A172 (cell line): ENCODE measurements at regions not wholly inside any gene's neighbourhood (a gene's known extent, or its start where the extent isn't known, plus 50 kb on each side); places are given as distances from the start of the nearest gene placed in this dataset.
"Not testable (repeated sequence)": the region's sequence is repeated elsewhere in the genome, so short reads cannot be mapped to it uniquely, and the experiment has no call there.

ENCODE experiments used
- DNase-seq: peaks from one replicate; pipeline ENCODE4 v3.0.0-alpha.2; 2015; ENCODE audit warnings: low spot score

DNA sequence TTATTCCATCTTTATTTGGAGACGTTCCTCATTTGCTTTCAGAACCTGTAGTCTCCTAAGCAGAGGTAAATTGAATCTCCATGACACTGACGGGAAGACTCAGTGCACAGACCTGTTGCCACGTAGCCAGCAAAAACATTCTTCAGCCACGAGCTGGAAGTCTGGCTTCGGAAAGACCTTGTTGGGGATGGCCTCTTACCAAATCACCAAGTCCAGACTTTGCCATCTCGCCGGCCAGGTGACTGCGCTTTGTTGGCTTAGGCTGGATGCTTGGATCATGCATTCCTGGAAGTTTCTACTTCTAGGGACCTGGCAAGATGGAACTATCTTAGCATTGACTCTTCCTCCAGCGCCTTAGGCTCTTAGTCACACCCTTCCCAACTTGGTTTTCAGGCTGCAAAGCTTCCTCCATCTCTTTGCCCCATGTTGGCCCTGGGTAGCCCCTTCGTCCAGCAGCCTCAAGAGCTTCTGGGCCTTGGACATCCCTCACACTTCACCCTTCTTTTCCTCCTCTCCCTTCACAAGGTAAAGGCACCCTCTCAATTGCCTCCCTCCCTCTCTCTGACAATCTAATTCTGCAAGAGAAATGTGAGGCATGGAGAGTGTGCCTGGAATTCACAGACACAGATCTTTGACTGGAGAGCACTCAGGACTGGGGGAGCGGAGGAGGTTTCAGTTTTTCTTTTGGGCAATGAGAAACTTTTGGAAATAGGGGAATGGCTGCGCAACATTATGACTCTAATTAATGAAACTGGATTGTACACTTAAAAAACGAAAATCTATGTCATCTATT lies 451.9 kb upstream of the MKI67 start:
- DNase-seq = no peak

DNA sequence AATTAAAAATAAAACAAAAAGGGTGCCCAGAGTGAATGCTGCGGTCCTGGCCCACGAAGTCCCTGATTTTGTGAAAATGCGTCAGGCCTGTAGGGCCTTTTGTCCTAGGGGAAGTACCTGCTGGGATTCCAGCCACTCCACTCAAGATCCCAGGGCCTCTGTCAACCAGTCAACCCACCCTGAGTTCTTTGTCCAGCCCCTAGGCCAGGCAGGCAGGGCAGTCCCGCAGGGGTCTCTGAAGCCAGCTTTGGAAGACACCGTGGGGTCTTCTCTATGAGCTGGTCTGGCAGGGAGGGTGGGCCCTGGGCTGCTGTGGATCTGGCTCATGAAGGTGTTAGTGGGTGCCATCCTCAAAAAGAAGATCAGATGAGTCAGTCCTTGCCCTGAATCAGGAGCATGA lies 452.5 kb upstream of the MKI67 start:
- DNase-seq = no peak

DNA sequence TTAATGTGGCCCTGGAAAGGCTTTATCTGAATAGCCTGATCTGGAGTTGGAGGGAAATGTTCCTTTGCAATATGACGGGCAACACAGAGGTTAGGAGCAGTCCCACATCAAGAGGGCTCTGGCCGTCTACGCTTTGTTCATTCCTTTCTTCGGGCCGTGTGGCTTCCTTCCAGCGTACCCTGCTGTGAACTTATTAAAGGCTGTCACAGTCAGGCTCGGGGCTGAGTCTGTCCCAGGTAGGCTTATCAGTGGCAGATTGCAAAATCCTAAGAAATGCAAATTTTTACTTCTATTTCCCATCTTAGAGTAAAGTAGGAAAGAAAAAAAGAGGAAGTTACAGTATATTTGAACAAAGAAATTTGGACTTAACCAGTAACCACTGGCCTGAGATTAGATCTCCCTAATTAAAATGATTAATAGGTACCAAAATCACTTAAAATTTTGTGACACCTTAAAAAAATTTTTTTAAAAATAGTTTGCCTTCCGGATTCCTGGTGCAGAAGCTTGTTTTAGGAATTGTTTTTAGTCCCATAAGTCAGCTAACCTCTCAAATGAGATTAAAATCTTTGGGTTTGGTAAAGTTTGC lies 453.1 kb upstream of the MKI67 start:
- no peak for DNase-seq

DNA sequence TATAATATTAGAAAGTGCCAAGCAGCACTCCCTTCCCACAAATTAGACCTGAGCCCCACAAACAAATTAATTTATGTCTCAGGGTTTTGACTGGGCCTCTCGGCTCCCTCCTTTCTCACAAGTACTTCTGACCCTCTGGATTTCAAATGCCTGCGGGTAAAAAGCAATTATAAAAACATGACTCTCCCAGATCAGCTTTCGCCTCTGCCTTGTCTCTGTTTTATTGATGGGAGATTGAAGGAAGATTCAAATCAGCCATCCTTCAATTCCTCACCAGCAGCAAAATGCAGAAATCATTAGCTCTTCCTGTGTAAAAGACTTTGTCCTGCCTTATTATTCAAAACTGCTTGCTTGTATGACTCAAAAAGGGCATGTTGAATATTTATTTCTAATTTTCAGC lies 453.7 kb upstream of the MKI67 start:
- no peak for DNase-seq

DNA sequence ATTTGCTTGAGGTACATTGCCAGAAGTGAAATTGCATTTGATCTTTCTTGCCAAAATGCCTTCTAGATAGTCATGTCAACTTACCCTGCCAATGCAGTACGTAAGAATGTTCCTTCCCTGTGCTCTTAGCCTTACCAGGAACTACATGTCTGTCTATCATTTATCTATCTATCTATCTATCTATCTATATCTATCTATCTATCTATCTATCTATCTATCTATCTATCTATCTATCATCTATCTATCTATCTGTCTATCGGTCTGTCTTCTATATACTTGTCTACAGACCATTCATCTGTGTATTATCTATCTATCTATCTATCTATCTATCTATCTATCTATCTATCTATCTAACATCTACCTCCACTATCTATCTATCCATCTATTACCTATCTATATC lies 456.9 kb upstream of the MKI67 start:
- not testable (repeated sequence) for DNase-seq

DNA sequence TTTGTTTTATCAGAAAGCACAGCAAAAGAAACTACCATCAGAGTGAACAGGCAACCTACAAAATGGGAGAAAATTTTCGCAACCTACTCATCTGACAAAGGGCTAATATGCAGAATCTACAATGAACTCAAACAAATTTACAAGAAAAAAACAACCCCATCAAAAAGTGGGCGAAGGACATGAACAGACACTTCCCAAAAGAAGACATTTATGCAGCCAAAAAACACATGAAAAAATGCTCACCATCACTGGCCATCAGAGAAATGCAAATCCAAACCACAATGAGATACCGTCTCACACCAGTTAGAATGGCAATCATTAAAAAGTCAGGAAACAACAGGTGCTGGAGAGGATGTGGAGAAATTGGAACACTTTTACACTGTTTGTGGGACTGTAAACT lies 460.4 kb upstream of the MKI67 start:
- DNase-seq = not testable (repeated sequence)

DNA sequence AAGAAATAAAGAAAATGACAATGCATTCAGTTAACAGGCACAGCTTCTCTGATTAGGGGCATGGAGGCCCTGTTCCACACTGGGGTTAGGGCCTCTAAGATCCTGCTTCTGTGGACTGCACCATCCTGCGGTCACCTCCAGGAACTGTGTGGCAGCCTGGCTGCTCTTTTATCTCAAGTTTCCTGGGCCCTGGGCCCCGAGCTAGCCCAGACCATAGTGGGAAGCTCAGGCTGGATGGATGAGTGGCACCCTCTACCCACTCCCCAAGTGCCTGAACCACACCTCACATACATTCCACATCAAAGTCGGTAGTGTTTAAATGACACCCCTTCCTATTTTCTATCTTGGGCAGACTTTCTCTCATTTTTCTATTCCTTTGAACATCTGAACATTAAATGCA lies 461.5 kb upstream of the MKI67 start:
- DNase-seq = no peak

DNA sequence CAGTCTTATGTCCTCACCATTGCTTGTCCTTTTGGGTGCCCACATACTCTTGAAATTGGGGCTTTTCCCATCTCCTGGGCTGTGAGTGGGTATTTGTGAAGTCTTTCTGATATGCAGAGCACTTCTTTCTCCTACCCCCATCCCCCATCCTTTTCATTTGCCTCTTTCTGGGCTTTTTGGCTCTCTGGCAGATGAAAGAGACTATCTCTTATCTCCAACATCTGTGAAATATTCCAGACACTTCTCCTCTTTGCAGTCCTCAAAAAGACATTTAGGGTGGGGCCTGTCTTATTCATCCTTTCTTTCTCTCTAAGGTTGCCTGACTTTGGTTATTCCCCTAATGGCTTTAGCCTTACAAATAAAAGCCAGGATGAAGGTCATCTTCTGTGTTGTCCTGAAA lies 462.2 kb upstream of the MKI67 start:
- DNase-seq = no peak

DNA sequence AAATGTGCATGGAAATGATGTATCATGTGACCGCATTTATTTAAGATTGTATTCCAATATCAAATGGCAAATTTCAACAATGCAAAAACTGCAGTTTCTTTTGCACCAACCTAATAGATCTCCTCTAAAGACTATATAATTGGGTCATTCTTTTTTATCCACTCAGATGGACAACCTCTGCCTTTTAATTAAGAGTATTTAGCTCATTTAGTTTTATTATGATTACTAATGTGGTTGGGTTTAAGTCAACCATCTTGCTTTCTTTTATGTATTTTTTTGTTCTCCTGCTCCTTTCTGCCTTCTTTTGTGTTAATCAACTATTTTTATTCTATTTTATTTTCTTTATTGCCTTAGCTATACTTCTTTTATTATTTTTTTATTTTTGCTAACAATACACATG lies 468.5 kb upstream of the MKI67 start:
- DNase-seq = no peak

DNA sequence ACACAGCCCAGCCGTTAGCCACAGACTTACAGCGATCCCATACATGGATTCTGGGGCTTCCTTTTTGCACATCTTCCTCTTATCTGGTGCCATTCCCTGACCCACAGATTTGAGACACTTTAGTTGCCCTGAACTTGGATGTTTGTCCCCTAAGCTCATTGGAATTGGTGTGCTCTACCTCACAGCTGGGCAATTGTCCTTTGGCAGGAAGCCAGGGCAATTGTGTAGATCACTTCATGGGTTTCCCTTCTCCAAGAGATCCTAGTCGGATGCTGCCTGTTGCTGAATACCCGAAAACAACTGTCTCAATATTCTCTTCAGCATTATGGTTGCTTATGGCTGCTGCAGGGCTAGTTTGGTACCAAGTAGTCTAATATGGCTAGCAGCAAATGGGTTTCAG lies 470.7 kb upstream of the MKI67 start:
- DNase-seq = no peak

DNA sequence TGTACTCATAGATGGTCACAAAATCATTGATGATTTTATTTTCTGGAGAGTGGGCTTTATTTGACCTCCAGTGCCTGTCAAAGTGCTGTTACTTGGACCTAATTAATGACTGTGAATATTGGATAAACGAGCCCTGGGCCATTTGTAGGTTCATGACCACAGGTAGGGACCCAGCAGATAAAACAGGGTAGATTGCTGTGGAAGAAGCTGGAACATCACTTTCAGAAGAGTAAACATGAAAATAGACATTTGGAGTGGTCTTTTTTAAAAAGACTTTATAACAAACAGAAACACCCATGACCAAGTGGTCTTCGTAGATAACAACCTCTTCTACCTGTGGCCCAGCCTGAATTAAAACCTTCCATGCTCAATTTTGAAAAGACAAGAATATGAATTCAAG lies 472.8 kb upstream of the MKI67 start:
- DNase-seq = no peak

DNA sequence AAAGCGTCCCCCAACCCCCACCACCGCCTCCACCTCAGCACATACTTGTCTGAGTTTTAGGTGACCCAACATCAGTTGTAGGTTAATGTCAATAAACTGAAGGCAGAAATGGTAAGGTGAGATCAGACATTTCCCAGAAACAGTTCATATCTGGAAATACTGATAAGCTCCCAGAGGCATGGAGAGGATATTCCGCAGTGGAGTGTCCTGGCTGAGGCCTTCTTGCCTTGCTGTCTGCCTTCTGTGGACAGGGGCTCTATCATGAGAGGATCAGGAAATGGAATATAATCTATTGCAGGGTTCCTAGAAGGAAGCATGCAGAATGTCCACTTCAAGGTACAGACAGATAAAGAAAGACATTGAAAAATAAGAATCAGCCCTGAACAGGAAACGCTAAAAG lies 473.3 kb upstream of the MKI67 start:
- DNase-seq = no peak

DNA sequence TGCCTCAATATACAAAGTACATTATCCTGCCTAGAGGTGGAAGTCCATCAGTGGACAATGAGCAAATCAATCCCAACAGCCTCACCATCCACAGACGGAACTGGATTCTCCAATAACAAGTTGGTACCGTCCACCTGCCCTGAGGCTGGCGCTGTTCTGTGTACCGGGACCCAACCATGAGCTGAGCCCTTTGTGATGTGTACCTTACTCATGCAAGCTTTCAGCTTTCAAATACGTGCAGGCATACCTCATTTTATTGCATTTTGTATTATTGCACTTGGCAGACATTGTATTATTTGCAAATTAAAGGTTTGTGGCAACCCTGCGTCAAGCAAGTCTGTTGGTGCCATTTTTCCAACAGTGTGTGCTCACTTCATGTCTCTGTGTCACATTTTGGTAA lies 476.0 kb upstream of the MKI67 start:
- no peak for DNase-seq

DNA sequence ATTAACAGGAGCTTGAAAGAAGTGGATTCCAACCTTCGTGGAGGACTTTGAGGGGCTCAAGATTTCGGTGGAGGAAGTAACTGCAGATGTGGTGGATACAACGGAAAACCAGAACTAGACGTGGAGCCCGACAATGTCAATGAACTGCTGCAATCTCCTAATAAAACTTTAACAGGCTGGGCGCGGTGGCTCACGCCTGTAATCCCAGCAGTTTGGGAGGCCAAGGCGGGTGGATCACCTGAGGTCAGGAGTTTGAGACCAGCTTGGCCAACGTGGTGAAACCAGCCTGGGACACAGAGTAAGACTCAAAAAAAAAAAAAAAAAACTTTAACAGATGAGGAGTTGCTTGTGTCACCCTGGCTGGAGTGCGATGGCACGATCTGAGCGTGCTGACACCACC lies 477.8 kb upstream of the MKI67 start:
- no peak for DNase-seq

DNA sequence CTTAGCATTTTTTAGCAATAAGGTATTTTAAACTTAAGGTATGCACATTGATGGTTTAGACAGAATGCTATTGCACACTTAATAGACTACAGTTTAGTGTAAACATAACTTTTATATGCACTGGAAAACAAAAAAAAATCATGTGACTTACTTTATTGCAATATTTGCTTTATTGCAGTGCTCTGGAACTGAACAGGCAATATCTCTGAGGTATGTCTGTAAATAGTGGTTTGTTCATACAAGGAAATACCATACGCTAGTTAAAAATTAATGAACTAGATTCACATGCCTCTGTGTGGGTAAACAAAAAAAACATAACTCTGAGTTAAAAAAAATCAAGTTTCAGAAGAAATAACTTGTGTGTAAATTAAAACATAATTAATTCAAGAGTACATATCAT lies 479.0 kb upstream of the MKI67 start:
- no peak for DNase-seq

DNA sequence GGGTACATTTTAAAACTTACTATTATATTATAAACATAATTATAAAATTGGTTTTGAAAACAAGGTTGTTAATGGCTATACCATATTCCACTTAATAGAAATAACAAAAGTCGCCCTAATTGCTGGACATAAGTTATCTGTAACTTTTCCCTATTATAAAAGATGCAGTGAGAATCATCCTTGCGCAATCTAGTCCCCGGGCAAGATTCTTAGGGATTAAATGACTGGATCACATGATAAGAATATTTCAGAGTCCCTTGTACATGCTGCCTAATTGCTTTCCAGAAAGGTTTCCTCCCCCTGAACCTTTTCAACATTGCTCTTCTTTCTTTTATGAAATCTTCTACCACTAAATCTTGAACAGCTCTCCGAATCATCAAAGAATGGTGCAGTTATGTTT lies 479.8 kb upstream of the MKI67 start:
- DNase-seq = no peak

DNA sequence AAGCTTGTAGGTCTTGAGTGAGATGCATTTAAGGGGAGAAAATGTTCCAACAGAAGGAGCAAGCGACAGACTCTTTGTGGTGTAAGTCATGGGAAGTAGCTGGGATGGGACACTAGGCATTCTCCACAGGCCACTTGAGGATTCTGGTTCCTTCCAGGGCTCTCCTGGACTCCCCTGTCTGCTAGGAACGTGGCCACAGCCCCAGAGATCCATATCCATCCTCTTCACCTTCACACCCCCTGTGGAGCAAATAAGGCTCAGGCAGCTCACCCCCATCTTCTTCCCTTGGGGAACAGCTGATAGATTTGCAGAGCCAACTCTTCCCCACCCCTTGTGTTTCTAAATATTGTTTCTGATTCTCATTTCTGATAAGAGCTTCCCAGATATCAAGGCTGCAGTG lies 482.6 kb upstream of the MKI67 start:
- no peak for DNase-seq

DNA sequence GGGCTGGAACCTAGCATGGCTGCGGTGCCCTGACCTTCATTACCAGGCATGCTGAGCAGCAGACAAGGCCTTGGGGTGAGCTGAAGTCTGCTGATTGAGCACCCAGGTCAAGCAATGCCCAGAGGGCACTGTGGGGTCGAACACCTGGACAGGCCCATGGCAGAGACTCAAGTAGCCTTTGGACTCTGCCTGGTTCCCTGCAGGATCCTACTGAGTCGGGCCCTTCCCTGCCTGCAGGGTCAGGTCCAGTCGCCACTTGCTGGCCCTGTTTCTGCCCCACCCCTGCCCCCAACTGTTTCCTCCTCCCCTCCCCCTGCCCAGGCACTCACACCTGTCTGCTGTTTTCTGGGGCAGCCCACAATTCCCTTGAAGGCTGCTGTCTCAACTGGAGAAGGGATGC lies 483.2 kb upstream of the MKI67 start:
- no peak for DNase-seq

DNA sequence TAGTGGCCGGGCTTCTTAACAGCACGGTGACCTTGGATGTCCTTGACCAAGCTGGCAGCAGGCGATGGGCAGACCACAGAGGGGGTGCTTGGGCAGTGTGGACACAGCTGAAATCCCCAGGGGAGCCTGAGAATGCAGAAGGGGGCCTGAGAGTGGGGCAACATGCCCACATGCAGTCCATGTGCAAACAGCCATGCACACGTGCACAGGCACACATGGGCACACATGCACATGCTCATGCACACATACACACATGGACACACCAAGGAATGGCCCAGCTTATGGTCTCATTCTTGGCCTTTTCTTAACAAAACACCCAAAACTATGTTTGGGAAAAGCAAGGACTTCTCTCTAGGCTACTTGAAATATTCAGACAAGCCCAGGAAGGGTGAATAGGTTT lies 483.9 kb upstream of the MKI67 start:
- no peak for DNase-seq

DNA sequence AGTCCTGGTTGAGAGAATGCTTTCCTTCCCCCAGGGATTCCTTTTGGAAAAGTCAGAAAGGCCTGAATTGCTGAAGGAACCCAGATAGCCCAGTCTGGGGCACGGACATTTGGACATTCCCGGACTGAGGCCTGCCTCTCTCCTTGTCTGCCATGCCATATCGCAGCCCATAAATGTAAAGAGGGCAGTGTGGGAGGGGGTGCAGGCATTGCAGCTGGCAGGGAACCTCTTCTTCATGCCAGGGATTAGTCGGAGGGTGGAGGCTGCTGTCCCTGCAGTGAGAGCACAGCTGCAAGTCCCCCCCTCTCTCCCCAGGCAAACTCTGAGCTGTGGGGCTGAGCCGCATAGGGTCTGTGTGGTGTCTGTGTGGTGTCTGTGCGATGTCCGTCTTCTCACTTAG lies 486.0 kb upstream of the MKI67 start:
- DNase-seq = no peak

DNA sequence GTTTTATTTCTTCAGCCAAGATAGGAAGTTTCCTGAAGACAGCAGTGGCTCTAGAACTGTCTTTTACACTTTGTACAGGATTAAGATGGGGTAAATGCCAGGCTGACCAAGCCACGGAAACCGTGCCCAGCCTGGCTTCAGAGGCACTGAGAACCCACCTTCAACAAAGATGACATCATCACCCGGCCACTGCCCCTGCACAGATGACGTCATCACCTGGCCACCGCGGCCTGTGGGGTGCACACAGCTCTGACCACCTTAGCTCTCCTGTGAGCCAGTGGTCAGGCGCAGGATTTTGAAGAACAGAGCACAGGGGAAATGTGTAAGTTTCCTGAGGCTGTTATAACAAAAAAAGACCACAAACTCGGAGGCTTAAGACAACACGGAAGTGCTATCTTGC lies 486.4 kb upstream of the MKI67 start:
- DNase-seq = no peak

DNA sequence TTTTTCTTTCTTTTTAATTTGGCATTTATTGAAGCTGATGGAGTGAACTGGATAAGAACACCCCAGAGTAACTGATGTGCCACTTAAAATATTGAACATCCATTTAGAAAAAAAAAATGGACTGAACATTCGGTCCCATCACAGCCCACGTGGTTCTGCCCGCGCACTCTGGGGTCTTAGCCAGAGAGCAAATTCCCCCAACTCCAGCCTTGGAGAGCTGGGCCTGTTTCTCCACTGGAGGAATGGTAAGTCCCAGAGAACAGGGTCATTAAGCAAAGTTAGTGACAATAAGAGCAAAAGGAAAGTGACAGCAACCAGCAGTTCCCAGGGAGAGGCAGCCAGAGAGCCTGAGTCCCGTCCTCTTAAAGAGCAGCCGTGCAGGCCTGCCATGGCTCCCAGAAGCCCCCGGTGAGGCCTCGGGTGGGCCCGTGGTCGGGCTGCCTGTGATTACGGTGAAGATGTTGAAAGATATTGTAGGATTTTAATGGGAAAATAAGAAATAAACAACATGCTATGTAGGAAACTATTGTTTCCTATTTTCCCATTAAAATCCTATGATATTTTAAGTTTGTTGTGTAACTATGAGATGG lies 487.9 kb upstream of the MKI67 start:
- DNase-seq = no peak

DNA sequence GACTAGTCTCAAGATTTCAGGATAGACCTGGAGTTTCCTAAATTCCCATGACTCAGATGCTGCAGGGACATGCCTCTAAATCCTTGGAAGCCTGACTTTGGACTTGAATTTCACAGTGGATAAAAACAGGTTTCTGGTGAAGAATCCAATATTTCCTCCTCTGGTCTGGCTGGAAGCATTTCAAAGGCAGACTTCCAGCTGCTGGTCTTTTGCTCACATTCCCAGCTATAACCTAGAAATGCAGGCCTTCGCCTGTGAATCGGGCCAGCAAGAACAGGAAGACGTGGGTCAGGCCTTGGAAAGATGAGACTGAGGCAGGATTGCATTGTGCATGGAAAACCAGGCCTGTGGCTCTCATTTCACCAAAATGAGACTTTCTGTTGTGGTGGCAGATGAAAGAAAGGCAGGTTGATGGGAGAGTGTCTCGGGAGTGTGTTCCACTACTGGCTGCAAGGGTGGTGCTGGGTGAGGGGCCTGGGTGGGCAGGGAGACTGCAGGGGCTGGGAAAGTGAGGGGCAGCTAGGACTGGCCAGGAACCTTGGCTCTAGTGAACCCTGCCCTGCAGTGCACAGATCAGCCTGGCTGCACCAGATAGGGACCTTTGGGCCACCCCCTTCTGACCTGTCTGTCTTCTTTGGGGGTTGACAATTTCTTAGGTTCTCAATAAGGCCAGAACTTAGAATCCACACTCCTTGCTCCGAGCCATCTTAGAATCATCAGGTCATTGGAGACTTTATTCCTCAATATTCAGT lies 488.8 kb upstream of the MKI67 start:
- DNase-seq = no peak
